GM12875 (cell line): ENCODE measurements at regions not wholly inside any gene's neighbourhood (a gene's known extent, or its start where the extent isn't known, plus 50 kb on each side); places are given as distances from the start of the nearest gene placed in this dataset.

Experiments
- H3K4me3 ChIP-seq: one replicate; pipeline ENCODE4 v1.5.1; 2011; ENCODE audit warnings: low read depth, low read length, control low read depth
- CTCF ChIP-seq: IDR thresholded peaks from 2 replicates; pipeline ENCODE4 v1.5.1; 2011; ENCODE audit warnings: low read depth, mild to moderate bottlenecking, control low read depth, inconsistent platforms, low read length, moderate library complexity, borderline replicate concordance; ENCODE audit not compliant: insufficient read depth

- no peak for TF ChIP-seq CTCF
- no peak overlapping the region for H3K4me3 ChIP-seq
These were observed 899.5 kb downstream of the TLE1 start for GRCh38 chr9:80789831-80790230.

- H3K4me3 ChIP-seq: no peak overlapping the region
- no peak for TF ChIP-seq CTCF
These were observed 901.7 kb downstream of the TLE1 start for GRCh38 chr9:80787636-80788035.

- TF ChIP-seq CTCF: no peak
- H3K4me3 ChIP-seq: no peak overlapping the region
These were observed 904.7 kb downstream of the TLE1 start for GRCh38 chr9:80784647-80785046.

- no peak overlapping the region for H3K4me3 ChIP-seq
- no peak for TF ChIP-seq CTCF
These were observed 913.4 kb downstream of the TLE1 start for GRCh38 chr9:80775971-80776370.

GRCh38 chr9:80775530-80775929 is 913.8 kb downstream of the TLE1 start:
- no peak for TF ChIP-seq CTCF
- no peak overlapping the region for H3K4me3 ChIP-seq

- H3K4me3 ChIP-seq: no peak overlapping the region
- TF ChIP-seq CTCF: no peak
These were observed 917.6 kb downstream of the TLE1 start for GRCh38 chr9:80771555-80772347.

GRCh38 chr9:80763536-80763935 is 925.8 kb downstream of the TLE1 start:
- no peak overlapping the region for H3K4me3 ChIP-seq

More at GRCh38 chr9:80763536-80763935, 925.8 kb downstream of the TLE1 start:
- TF ChIP-seq CTCF: no peak
